ENCODE measurements at regions not wholly inside any gene's neighbourhood (a gene's known extent, or its start where the extent isn't known, plus 50 kb on each side); places are given as distances from the start of the nearest gene placed in this dataset.

- H3K4me1 ChIP-seq (ENCODE audit: control insufficient read depth in 1 of 2, extremely low read depth in 1 of 2, insufficient read depth in 2 of 2, low read length in 2 of 2) = no peaks in the 10 kb centered on the region
- Mint-ChIP-seq H3K4me1 (no peaks in the 10 kb centered on the region), H3K9me3 (no peaks in the 10 kb centered on the region), H3K4me3 (no peak overlapping the region), H3K27me3 (peaks cover 0 to 6% of the 10 kb centered on the region in 2 donors), H3K36me3 (no peaks in the 10 kb centered on the region), H3K27ac (no peak overlapping the region)
- no peak overlapping the region for H3K4me3 ChIP-seq (ENCODE audit: control insufficient read depth in 1 of 2, extremely low read depth in 1 of 2, low read length in 1 of 2)
- DNase-seq = no peak
- no peaks in the 10 kb centered on the region for H3K36me3 ChIP-seq (ENCODE audit: control insufficient read depth in 2 of 2, extremely low read depth in 1 of 2, insufficient read depth in 1 of 2, low read length in 1 of 2)
- H3K9me3 ChIP-seq = no peaks in the 10 kb centered on the region
- POLR2A ChIA-PET = no interaction called here
- no peak for ATAC-seq (replicated peaks in 1 of 4)
- no peak overlapping the region for H3K27ac ChIP-seq (ENCODE audit: low read length)
- peaks cover 0 to 5% of the 10 kb centered on the region in 2 experiments for H3K27me3 ChIP-seq (replicated peaks in 1 of 2; ENCODE audit: control insufficient read depth in 2 of 2, extremely low read depth in 1 of 2, insufficient read depth in 2 of 2, low read length in 1 of 2)
- 86% methylated on average over 10 of the region's 11 CpGs for WGBS (ENCODE audit: insufficient coverage)
- CTCF ChIA-PET = interaction anchor here in 1 of 2 donors (0.6 kb wide), 1 partner anchor 634 kb away, joined by 7 read pairs; no protein-coding TSS in a partner anchor
Measured at GRCh38 chr2:70385966-70386595, 84.2 kb upstream of the FAM136A start.

- no peak overlapping the region for H3K4me3 Mint-ChIP-seq
- Histone ChIP-seq H3K27me3 (replicated peaks in 1 of 2; ENCODE audit: control insufficient read depth in 2 of 2, extremely low read depth in 1 of 2, insufficient read depth in 2 of 2, low read length in 1 of 2) (peaks cover 0 to 5% of the 10 kb centered on the region in 2 experiments), H3K4me1 (ENCODE audit: control insufficient read depth in 1 of 2, extremely low read depth in 1 of 2, insufficient read depth in 2 of 2, low read length in 2 of 2) (no peaks in the 10 kb centered on the region), H3K9me3 (no peaks in the 10 kb centered on the region), H3K27ac (ENCODE audit: low read length) (no peak overlapping the region), H3K36me3 (ENCODE audit: control insufficient read depth in 2 of 2, extremely low read depth in 1 of 2, insufficient read depth in 1 of 2, low read length in 1 of 2) (no peaks in the 10 kb centered on the region), H3K4me3 (ENCODE audit: control insufficient read depth in 1 of 2, extremely low read depth in 1 of 2, low read length in 1 of 2) (no peak overlapping the region)
- WGBS (ENCODE audit: insufficient coverage) = no CpG with 5 or more reads among the region's 2 CpGs
- H3K4me1 Mint-ChIP-seq = no peaks in the 10 kb centered on the region
- no peaks in the 10 kb centered on the region for H3K9me3 Mint-ChIP-seq
- DNase-seq (no peak), ATAC-seq (replicated peaks in 1 of 4) (no peak)
- no peaks in the 10 kb centered on the region for H3K36me3 Mint-ChIP-seq
- no peak overlapping the region for H3K27ac Mint-ChIP-seq
- peaks cover 0 to 9% of the 10 kb centered on the region in 2 donors for H3K27me3 Mint-ChIP-seq
- ChIA-PET POLR2A (interaction anchor here in 1 of 2 donors (0.7 kb wide), 1 partner anchor 37 kb away, joined by 3 read pairs; no protein-coding TSS in a partner anchor), CTCF (interaction anchor here in 1 of 2 donors (0.6 kb wide), 1 partner anchor 635 kb away, joined by 7 read pairs; no protein-coding TSS in a partner anchor)
Measured at GRCh38 chr2:70385204-70385603, 83.3 kb upstream of the FAM136A start.

DNA sequence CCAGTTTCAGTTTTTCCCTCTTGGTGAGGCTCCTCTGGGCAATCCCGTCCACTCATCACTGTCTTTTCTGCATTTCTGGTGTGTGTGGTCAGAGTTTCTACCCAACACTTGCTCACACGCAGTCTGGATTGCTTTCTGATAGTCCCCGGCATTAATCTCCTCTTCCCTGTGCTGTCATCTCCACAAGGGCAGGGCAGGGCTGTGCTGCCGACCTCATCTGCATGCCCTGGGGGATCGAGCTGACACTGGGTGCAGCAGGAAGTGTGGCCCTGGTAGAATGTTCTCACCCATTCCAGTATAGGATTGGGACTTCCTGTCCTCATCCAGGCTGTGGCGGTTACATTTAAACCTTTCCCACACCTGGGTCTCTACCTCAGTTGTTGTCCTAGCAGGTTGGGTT is 80.0 kb upstream of the FAM136A start:
- H3K36me3 Mint-ChIP-seq = no peaks in the 10 kb centered on the region
- DNase-seq = no peak
- no peaks in the 10 kb centered on the region for H3K4me1 ChIP-seq (ENCODE audit: control insufficient read depth in 1 of 2, extremely low read depth in 1 of 2, insufficient read depth in 2 of 2, low read length in 2 of 2)
- no peaks in the 10 kb centered on the region for H3K9me3 ChIP-seq
- H3K27ac ChIP-seq (ENCODE audit: low read length) = no peak overlapping the region
- ATAC-seq (replicated peaks in 1 of 4) = no peak
- H3K27me3 Mint-ChIP-seq = peaks cover 0 to 9% of the 10 kb centered on the region in 2 donors
- H3K4me3 ChIP-seq (ENCODE audit: control insufficient read depth in 1 of 2, extremely low read depth in 1 of 2, low read length in 1 of 2) = no peak overlapping the region
- ChIA-PET CTCF (no interaction called here), POLR2A (no interaction called here)
- 100% methylated on average over 1 of the region's 6 CpGs for WGBS (ENCODE audit: insufficient coverage)
- no peak overlapping the region for H3K27ac Mint-ChIP-seq
- no peaks in the 10 kb centered on the region for H3K9me3 Mint-ChIP-seq
- H3K36me3 ChIP-seq (ENCODE audit: control insufficient read depth in 2 of 2, extremely low read depth in 1 of 2, insufficient read depth in 1 of 2, low read length in 1 of 2) = no peaks in the 10 kb centered on the region
- no peaks in the 10 kb centered on the region for H3K4me1 Mint-ChIP-seq
- peaks cover 0 to 5% of the 10 kb centered on the region in 2 experiments for H3K27me3 ChIP-seq (replicated peaks in 1 of 2; ENCODE audit: control insufficient read depth in 2 of 2, extremely low read depth in 1 of 2, insufficient read depth in 2 of 2, low read length in 1 of 2)
- no peak overlapping the region for H3K4me3 Mint-ChIP-seq

DNA sequence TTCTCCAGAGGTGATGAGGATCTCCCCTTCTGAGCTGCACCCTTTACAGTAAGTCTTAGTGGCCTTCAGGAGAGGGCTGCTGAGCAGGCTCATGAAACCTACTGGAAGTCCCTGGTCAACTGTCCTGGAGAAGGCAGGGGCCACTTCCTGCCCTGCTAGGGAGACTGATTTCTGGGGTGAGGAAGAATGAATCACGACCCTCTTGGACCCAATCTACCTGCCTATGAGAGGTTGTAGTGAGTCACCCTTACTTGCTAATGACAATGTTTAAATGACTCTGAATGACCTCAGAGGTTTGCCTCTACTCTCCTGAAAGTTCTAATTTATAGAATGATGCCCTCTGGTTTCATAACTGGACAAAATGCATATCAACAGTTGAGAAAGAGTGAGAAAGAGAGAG is 79.4 kb upstream of the FAM136A start:
- no peaks in the 10 kb centered on the region for H3K4me1 ChIP-seq (ENCODE audit: control insufficient read depth in 1 of 2, extremely low read depth in 1 of 2, insufficient read depth in 2 of 2, low read length in 2 of 2)
- peaks cover 0 to 5% of the 10 kb centered on the region in 2 experiments for H3K27me3 ChIP-seq (replicated peaks in 1 of 2; ENCODE audit: control insufficient read depth in 2 of 2, extremely low read depth in 1 of 2, insufficient read depth in 2 of 2, low read length in 1 of 2)
- H3K27me3 Mint-ChIP-seq = peaks cover 0 to 9% of the 10 kb centered on the region in 2 donors
- H3K27ac ChIP-seq (ENCODE audit: low read length) = no peak overlapping the region
- H3K9me3 Mint-ChIP-seq = no peaks in the 10 kb centered on the region
- no peaks in the 10 kb centered on the region for H3K4me1 Mint-ChIP-seq
- no peaks in the 10 kb centered on the region for H3K36me3 Mint-ChIP-seq
- ChIA-PET CTCF (no interaction called here), POLR2A (no interaction called here)
- H3K9me3 ChIP-seq = no peaks in the 10 kb centered on the region
- DNase-seq = no peak
- no peak for ATAC-seq (replicated peaks in 1 of 4)
- no peaks in the 10 kb centered on the region for H3K36me3 ChIP-seq (ENCODE audit: control insufficient read depth in 2 of 2, extremely low read depth in 1 of 2, insufficient read depth in 1 of 2, low read length in 1 of 2)
- H3K4me3 Mint-ChIP-seq = no peak overlapping the region
- no CpG with 5 or more reads among the region's 1 CpG for WGBS (ENCODE audit: insufficient coverage)
- no peak overlapping the region for H3K4me3 ChIP-seq (ENCODE audit: control insufficient read depth in 1 of 2, extremely low read depth in 1 of 2, low read length in 1 of 2)
- no peak overlapping the region for H3K27ac Mint-ChIP-seq

DNA sequence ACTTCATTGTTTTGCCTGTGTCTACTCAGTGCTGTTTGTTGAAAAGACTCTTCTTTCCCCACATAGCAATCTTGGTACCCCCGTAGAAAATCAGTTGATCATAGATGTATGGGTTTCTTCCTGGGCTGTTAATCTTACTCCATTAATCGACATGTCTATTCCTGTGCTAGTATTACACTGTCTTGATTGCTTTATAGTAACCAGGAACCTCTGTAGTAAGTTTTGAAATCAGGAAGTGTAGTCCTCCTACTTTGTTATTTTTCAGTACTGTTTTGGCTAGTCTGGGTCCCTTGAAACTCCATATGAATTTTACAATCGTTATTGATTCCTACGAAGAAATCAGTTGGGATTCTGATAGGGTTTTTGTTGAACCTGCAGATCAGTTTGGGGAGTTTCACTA is 78.8 kb upstream of the FAM136A start:
- DNase-seq (no peak), ATAC-seq (replicated peaks in 1 of 4) (no peak)
- Mint-ChIP-seq H3K27ac (no peak overlapping the region), H3K4me3 (no peak overlapping the region), H3K27me3 (peaks cover 0 to 9% of the 10 kb centered on the region in 2 donors), H3K36me3 (no peaks in the 10 kb centered on the region), H3K4me1 (no peaks in the 10 kb centered on the region), H3K9me3 (no peaks in the 10 kb centered on the region)
- Histone ChIP-seq H3K27ac (ENCODE audit: low read length) (no peak overlapping the region), H3K4me3 (ENCODE audit: control insufficient read depth in 1 of 2, extremely low read depth in 1 of 2, low read length in 1 of 2) (no peak overlapping the region), H3K36me3 (ENCODE audit: control insufficient read depth in 2 of 2, extremely low read depth in 1 of 2, insufficient read depth in 1 of 2, low read length in 1 of 2) (no peaks in the 10 kb centered on the region), H3K4me1 (ENCODE audit: control insufficient read depth in 1 of 2, extremely low read depth in 1 of 2, insufficient read depth in 2 of 2, low read length in 2 of 2) (no peaks in the 10 kb centered on the region), H3K27me3 (replicated peaks in 1 of 2; ENCODE audit: control insufficient read depth in 2 of 2, extremely low read depth in 1 of 2, insufficient read depth in 2 of 2, low read length in 1 of 2) (peaks cover 0 to 3% of the 10 kb centered on the region in 2 experiments), H3K9me3 (no peaks in the 10 kb centered on the region)
- no CpG with 5 or more reads among the region's 4 CpGs for WGBS (ENCODE audit: insufficient coverage)
- POLR2A ChIA-PET = no interaction called here
- CTCF ChIA-PET = no interaction called here

GRCh38 chr2:70374616-70375015 is 72.7 kb upstream of the FAM136A start:
- peaks cover 0 to 7% of the 10 kb centered on the region in 2 experiments for H3K27me3 ChIP-seq (replicated peaks in 1 of 2; ENCODE audit: control insufficient read depth in 2 of 2, extremely low read depth in 1 of 2, insufficient read depth in 2 of 2, low read length in 1 of 2)
- WGBS (ENCODE audit: insufficient coverage) = 68% methylated on average over 2 of the region's 2 CpGs
- no peaks in the 10 kb centered on the region for H3K36me3 ChIP-seq (ENCODE audit: control insufficient read depth in 2 of 2, extremely low read depth in 1 of 2, insufficient read depth in 1 of 2, low read length in 1 of 2)
- H3K4me3 ChIP-seq (ENCODE audit: control insufficient read depth in 1 of 2, extremely low read depth in 1 of 2, low read length in 1 of 2) = no peak overlapping the region
- ChIA-PET POLR2A (no interaction called here), CTCF (no interaction called here)
- H3K27ac ChIP-seq (ENCODE audit: low read length) = no peak overlapping the region
- no peaks in the 10 kb centered on the region for H3K4me1 ChIP-seq (ENCODE audit: control insufficient read depth in 1 of 2, extremely low read depth in 1 of 2, insufficient read depth in 2 of 2, low read length in 2 of 2)
- Mint-ChIP-seq H3K27me3 (no peaks in the 10 kb centered on the region), H3K4me3 (no peak overlapping the region), H3K36me3 (no peaks in the 10 kb centered on the region), H3K27ac (no peak overlapping the region), H3K9me3 (peaks cover 5 to 12% (median 5%) of the 10 kb centered on the region in 3 donors), H3K4me1 (no peaks in the 10 kb centered on the region)
- ATAC-seq (replicated peaks in 1 of 4) = no peak
- DNase-seq = no peak
- H3K9me3 ChIP-seq = no peaks in the 10 kb centered on the region

DNA sequence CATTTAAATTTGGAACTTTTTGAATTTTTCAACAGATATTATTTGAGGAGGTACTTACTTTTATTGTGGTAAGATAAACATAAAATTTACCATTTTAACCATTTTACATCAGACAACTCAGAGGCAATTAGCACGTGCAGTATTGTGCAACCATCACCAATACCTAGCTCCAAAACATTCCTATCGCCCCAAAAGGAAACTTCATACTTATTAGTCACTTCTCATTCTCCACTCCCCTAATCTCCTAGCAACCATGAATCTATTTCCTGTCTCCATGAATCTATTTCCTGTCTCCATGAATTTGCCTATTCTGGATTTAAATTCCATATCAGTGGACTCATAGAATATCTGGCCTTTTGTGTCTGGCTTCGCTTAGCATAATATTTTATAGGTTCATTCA is 69.9 kb upstream of the FAM136A start:
- no peaks in the 10 kb centered on the region for H3K9me3 ChIP-seq
- H3K4me1 Mint-ChIP-seq = no peaks in the 10 kb centered on the region
- no peak overlapping the region for H3K4me3 Mint-ChIP-seq
- 89% methylated on average over 2 of the region's 3 CpGs for WGBS (ENCODE audit: insufficient coverage)
- no peak for ATAC-seq (replicated peaks in 1 of 4)
- H3K27ac ChIP-seq (ENCODE audit: low read length) = no peak overlapping the region
- H3K27me3 Mint-ChIP-seq = no peaks in the 10 kb centered on the region
- H3K4me1 ChIP-seq (ENCODE audit: control insufficient read depth in 1 of 2, extremely low read depth in 1 of 2, insufficient read depth in 2 of 2, low read length in 2 of 2) = no peaks in the 10 kb centered on the region
- POLR2A ChIA-PET = no interaction called here
- H3K9me3 Mint-ChIP-seq = peaks cover 5 to 12% (median 5%) of the 10 kb centered on the region in 3 donors
- no peaks in the 10 kb centered on the region for H3K36me3 Mint-ChIP-seq
- peaks cover 0 to 7% of the 10 kb centered on the region in 2 experiments for H3K27me3 ChIP-seq (replicated peaks in 1 of 2; ENCODE audit: control insufficient read depth in 2 of 2, extremely low read depth in 1 of 2, insufficient read depth in 2 of 2, low read length in 1 of 2)
- CTCF ChIA-PET = no interaction called here
- no peak overlapping the region for H3K4me3 ChIP-seq (ENCODE audit: control insufficient read depth in 1 of 2, extremely low read depth in 1 of 2, low read length in 1 of 2)
- no peaks in the 10 kb centered on the region for H3K36me3 ChIP-seq (ENCODE audit: control insufficient read depth in 2 of 2, extremely low read depth in 1 of 2, insufficient read depth in 1 of 2, low read length in 1 of 2)
- no peak overlapping the region for H3K27ac Mint-ChIP-seq
- DNase-seq = no peak
